Adrenal gland (tissue), 5 donors: ENCODE measurements at regions not wholly inside any gene's neighbourhood (a gene's known extent, or its start where the extent isn't known, plus 50 kb on each side); places are given as distances from the start of the nearest gene placed in this dataset.

Experiments
- POLR2A ChIP-seq, 2 donors: fragments of 450-650 bp; IDR thresholded peaks; one replicate each; pipeline ENCODE4 v1.6.1; 2017; ENCODE audit warnings: antibody characterized with exemption in 2 of 2, mild to moderate bottlenecking in 2 of 2, moderate library complexity in 1 of 2
- TF ChIP-seq, protein P1 (sequence below), 6 experiments: fragments of 450-650 bp in 4 of 6; fragments of 200-600 bp in 2 of 6; sonication (generic) in 1 of 6; IDR thresholded peaks; 1 replicate in 5 of 6; 2 replicates in 1 of 6; pipeline versions ENCODE4 v1.5.1 to v1.8.0; 2016 to 2021; ENCODE audit warnings: antibody characterized with exemption in 6 of 6, mild to moderate bottlenecking in 2 of 6, moderate library complexity in 1 of 6
- donor health status: DM: no; HTN: no; CAD: no.

DNA sequence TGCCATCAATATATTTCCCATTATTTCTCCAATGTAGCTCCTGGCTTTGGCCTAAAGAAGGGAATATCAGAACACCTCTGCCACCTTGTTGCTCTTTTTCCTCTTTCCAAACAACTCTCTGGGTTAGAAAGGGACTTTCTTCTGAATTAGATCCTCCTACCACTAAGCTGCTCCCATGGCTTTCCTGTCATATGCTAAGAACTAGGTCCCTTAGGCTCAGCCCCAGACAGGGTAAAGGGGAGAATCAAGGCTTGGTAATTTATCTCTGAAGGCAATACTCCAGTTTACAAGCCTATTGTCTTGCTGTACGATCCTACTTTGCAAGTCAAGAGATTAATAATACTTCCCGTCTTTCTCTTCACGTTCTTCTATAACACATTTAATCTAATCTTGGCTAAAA lies 373.2 kb upstream of the DAB1 start:
- TF ChIP-seq POLR2A (IDR thresholded peaks at IDR 0.05), result no peak
- TF ChIP-seq, protein P1, sequence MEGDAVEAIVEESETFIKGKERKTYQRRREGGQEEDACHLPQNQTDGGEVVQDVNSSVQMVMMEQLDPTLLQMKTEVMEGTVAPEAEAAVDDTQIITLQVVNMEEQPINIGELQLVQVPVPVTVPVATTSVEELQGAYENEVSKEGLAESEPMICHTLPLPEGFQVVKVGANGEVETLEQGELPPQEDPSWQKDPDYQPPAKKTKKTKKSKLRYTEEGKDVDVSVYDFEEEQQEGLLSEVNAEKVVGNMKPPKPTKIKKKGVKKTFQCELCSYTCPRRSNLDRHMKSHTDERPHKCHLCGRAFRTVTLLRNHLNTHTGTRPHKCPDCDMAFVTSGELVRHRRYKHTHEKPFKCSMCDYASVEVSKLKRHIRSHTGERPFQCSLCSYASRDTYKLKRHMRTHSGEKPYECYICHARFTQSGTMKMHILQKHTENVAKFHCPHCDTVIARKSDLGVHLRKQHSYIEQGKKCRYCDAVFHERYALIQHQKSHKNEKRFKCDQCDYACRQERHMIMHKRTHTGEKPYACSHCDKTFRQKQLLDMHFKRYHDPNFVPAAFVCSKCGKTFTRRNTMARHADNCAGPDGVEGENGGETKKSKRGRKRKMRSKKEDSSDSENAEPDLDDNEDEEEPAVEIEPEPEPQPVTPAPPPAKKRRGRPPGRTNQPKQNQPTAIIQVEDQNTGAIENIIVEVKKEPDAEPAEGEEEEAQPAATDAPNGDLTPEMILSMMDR (IDR thresholded peaks at IDR 0.05), result no peak
